Endothelial cell of umbilical vein (primary cell): ENCODE measurements at regions not wholly inside any gene's neighbourhood (a gene's known extent, or its start where the extent isn't known, plus 50 kb on each side); places are given as distances from the start of the nearest gene placed in this dataset.

Experiments used
- CTCF ChIP-seq, 2 donors: IDR thresholded peaks; 1 replicate in 1 of 2; 2 replicates in 1 of 2; pipeline ENCODE4 v1.5.1; 2011; ENCODE audit warnings: low read length in 2 of 2, mild to moderate bottlenecking in 2 of 2, moderate library complexity in 2 of 2, control low read depth in 1 of 2, inconsistent platforms in 1 of 2, low read depth in 1 of 2; ENCODE audit not compliant: insufficient read depth in 1 of 2; ENCODE audit errors: extremely low read depth in 1 of 2
- JUN ChIP-seq: IDR thresholded peaks from 2 replicates; pipeline ENCODE4 v1.6.1; 2011; ENCODE audit warnings: borderline replicate concordance, low read depth; ENCODE audit not compliant: insufficient read length, insufficient read depth
- MAX ChIP-seq: IDR thresholded peaks from 2 replicates; pipeline ENCODE4 v1.6.1; 2011; ENCODE audit not compliant: insufficient read depth, insufficient read length
- POLR2A ChIP-seq: IDR thresholded peaks from 2 replicates; pipeline ENCODE4 v1.6.1; 2012; ENCODE audit warnings: low read depth, mild to moderate bottlenecking, control low read depth, low read length
- POLR2AphosphoS5 ChIP-seq: IDR thresholded peaks from 2 replicates; pipeline ENCODE4 v1.6.1; 2012; ENCODE audit warnings: low read depth, mild to moderate bottlenecking, control low read depth, low read length, moderate library complexity; ENCODE audit not compliant: insufficient read depth

- no peak for TF ChIP-seq POLR2A
- TF ChIP-seq CTCF (IDR thresholded peaks at IDR 0.05; ENCODE audit: extremely low read depth in 1 of 2, insufficient read depth in 1 of 2, low read depth in 1 of 2, low read length in 2 of 2), result no peak
- TF ChIP-seq POLR2AphosphoS5, result no peak
- no peak for TF ChIP-seq MAX
- no peak for TF ChIP-seq JUN
Observed at GRCh38 chr10:42943025-42943818, 133.6 kb upstream of the RET start.
